H1 (cell line): ENCODE measurements at regions not wholly inside any gene's neighbourhood (a gene's known extent, or its start where the extent isn't known, plus 50 kb on each side); places are given as distances from the start of the nearest gene placed in this dataset.

Experiments used
- CHD7 ChIP-seq: fragments of 300-600 bp; sonication (generic); IDR thresholded peaks from 2 replicates; pipeline ENCODE4 v1.7.1; 2012; ENCODE audit warnings: low read length, moderate library complexity, mild to moderate bottlenecking, inconsistent platforms; ENCODE audit not compliant: insufficient replicate concordance

- TF ChIP-seq CHD7, result no peak
Observed at GRCh38 chr4:128725405-128726055, 84.0 kb upstream of the JADE1 start (continued).
